Midbrain (tissue), 1 donor: ENCODE measurements at regions not wholly inside any gene's neighbourhood (a gene's known extent, or its start where the extent isn't known, plus 50 kb on each side); places are given as distances from the start of the nearest gene placed in this dataset.
"Not testable (repeated sequence)": the region's sequence is repeated elsewhere in the genome, so short reads cannot be mapped to it uniquely, and the experiment has no call there.

Experiments
- DNase-seq: peaks from one replicate; lab custom pipeline; 2025; lab: John Stamatoyannopoulos, UW

DNA sequence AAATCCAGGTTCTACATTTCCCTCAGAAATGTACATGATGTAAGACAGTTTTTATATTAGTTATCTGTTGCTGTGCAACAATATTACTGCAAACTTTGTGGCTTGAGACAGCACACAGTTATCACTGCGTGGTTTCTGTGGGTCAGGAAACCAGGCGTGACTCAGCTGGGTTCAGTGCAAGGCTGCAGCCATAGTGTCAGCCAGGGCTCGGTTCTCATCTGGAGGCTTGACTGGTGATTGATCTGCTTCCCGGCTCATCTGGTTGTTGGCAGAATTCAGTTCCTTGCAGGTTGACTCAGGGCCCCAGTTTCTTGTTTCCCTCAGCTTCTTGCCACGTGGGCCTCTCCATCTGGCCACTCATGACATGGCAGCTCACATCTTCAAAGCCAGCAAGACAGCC is 146.8 kb upstream of the ROPN1B start:
- not testable (repeated sequence) for DNase-seq

DNA sequence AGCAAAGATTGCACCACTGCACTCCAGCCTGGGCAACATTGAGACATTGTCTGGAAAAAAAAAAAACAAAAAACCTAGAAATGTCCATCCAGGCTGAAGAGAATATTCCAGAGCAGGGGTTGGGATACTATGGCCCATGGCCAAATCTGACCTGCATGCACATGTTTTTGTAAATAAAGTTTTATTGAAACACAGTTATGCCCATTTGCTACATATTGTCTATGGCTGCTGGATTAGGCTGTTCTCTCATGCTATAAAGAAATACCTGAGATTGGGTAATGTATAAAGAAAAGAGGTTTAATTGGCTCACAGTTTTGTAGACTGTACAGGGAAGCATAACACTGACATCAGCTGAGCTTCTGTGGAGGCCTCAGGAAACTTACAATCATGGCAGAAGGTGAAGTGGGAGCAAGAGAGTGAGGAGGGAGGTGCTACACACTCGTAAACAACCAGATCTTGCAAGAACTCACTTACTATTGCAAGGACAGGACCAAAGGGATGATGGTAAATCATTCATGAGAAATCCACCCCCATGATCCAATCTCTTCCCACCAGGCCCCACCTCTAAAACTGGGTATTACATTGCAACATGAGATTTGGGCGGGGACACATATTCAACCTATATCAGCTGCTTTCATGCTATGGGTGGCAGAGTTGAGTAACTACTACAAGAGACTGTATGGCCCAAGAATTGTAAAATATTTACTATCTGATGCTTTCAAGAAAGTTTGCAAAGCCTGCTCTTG is 137.8 kb upstream of the ROPN1B start:
- DNase-seq, result not testable (repeated sequence)

DNA sequence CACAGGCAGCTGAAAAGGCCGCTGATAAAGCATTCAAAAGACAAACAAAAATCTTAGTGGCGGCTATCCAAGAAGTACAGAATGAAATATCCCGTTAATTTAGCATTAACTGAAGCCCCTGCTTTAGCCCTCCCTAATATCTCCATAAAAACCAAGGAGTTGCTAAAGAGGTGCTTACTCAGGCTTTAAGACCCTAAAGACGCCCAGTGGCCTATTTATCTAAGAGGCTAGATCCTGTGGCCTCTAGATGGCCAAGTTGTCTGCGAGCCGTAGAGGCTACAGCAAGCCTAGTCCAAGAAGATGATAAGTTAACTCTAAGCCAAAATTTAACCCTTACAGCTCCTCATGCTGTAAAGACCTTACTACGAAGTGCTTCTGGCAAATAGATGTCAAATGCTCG is 133.4 kb upstream of the ROPN1B start:
- not testable (repeated sequence) for DNase-seq

DNA sequence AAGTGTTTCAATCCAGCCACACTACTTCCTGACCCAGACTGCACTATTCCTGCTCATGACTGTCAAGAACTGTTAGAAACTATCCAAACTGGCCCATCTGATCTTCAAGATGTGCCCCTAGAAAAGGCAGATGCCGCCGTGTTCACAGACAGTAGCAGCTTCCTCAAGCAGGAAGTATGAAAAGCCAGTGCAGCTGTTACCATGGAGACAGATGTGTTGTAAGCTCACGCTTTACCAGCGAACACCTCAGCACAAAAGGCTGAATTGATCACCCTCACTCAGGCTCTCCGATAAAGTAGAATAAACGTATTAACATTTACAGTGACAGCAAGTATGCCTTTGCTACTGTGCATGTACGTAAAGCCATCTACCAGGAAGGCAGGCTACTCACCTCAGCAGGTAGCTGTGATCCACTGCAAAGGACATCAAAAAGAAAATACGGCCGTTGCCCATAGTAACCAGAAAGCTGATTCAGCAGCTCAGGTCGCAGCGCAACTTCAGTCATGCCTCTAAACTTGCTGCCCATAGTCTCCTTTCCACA is 132.9 kb upstream of the ROPN1B start:
- not testable (repeated sequence) for DNase-seq

DNA sequence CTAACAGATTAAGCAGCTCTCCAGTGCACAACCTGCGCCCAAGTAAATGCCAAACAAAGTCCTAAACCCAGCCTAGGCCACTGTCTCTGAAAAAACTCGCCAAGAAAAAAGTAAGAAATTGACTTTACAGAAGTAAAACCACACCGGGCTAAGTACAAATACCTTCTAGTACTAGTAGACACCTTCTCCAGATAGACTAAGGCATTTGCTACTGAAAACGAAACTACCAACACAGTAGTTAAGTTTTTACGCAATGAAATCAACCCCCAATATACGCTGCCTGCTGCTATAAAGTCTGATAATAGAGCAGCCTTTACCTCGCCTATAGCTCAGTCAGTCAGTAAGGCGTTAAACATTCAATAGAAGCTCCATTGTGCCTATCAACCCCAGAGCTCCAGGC is 132.2 kb upstream of the ROPN1B start:
- DNase-seq, result not testable (repeated sequence)

DNA sequence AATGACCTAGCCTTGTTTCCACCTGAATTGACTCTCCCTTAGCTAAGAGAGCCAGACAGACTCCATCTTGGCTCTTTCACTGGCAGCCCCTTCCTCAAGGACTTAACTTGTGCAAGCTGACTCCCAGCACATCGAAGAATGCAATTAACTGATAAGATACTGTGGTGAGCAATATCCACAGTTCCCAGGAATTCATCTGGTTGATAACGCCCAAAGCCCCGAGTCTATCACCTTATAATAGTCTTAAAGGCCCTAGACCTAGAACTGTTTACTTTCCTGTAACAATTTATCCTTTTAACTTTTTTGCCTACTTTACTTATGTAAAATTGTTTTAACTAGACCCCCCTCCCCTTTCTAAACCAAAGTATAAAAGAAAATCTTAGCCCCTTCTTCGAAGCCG is 130.1 kb upstream of the ROPN1B start:
- DNase-seq, result not testable (repeated sequence)

DNA sequence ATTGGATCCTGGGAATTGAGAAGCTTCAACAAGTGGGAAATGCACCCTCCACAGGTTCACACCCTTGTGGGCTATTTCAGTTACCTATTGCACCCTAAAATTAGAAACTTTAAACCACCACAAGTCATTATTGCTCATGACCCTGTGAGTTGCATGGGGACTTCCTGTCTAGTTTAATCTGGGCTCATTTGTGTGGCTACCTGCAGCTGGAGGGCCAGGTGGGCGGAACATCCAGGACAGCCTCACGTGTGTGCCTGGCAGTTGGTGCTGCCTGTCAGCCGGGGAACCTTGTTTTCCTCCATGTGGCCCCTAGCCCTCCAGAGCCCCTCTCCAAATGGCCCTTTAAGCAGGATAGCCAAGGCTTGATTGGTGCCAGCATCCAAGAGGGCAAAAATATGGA is 128.5 kb upstream of the ROPN1B start:
- DNase-seq, result not testable (repeated sequence)

DNA sequence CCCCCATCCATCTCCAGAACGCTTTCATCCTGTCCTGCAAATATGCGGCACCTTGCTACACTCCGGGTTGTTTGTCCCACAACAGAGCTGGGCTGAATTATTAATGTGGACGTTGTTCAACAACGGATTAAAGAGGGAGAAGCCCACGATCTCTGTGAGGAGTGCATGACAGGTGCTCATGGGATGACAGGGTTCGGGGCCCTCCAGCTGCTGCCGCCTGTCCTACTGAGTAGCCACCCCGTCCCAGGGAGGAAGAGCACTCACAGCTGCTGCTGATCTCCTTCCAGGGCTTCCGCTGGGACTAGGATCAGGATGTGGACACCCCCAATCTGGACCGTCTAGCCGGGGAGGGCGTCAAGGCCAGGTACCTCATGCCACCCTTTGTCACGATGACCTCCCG is 121.0 kb upstream of the ROPN1B start:
- DNase-seq, result not testable (repeated sequence)

DNA sequence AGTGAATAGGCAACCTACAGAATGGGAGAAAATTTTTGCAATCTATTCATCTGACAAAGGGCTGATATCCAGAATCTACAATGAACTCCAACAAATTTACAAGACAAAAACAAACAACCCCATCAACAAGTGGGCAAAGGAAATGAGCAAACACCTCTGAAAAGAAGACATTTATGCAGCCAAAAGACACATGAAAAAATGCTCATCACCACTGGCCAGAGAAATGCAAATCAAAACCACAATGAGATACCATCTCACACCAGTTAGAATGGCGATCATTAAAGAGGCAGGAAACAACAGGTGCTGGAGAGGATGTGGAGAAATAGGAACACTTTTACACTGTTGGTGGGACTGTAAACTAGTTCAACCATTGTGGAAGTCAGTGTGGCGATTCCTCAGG is 114.0 kb upstream of the ROPN1B start:
- not testable (repeated sequence) for DNase-seq

DNA sequence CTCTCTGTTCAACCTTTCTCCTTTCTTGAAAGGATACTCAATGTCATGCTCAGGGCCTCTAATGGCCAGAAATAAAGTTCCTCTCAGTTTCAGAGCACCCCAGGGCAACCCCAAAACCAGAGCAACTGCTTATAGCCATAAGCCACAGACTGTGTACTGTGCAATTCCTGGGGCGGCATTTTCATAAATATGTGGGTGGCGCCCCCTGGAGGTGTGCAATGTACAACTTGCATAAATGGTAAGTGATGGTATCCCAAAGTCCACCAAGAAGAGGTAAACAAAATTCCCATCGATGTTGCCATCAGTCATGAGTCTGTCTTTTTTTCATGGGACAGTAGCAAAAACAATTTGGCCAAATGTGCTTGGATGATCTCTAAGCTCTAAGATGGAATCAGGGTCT is 108.4 kb upstream of the ROPN1B start:
- not testable (repeated sequence) for DNase-seq

DNA sequence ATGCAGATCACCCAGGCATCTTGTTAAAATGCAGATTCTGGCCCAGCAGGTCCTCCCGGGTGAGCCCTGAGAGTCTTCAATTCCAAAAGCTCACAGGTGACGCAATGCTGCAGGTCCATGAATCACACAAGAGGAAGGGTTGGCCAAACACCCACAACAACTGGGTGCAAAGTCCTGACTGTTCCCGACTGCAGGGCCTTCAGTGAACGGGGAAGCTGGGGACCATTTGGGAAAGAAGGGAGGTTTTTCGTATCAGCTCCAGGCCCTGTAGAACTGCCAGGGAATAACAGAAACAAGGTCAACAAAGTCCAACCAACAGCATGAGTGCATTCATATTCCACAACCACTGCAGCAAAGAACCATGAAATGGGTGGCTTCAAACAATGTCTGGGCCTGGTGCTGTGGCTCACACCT is 106.1 kb upstream of the ROPN1B start:
- DNase-seq, result not testable (repeated sequence)

DNA sequence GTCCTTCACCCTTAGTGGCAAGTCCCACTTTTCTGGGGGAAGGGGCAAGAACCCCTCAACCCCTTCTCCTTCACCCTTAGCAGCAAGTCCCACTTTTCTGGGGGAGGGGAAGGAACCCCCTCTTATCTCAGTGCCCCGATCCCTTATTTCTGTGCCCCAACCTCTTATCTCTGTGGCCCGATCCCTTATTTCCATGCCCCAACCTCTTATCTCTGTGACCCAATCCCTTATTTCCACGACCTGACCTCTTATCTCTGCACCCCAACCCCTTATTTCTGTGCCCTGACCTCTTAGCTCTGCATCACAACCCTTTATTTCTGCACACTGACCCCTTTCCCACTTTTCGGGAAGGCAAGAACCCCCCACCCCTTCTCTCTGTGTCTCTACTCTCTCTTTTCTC is 104.4 kb upstream of the ROPN1B start:
- DNase-seq, result not testable (repeated sequence)

DNA sequence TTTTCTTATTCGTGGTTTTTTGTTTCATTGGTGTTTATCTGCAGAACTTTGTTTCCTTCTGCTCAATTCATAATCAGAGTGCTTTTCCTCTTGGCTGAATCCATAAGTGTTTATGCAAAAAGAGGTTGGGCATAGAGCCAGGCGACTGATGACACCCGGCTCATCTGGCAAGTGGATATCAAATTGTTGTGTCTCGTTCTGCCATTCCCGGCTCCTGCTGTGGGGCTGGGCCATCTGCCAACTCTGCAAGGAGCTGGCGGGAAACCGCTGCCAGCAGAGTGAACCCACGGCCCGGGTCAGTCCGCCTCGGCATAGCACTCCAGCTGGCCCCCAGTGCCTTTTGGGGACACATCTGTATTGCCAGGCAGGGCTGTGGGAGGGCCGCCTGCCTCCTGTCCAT is 83.0 kb upstream of the ROPN1B start:
- peak; percentile 35 for DNase-seq

DNA sequence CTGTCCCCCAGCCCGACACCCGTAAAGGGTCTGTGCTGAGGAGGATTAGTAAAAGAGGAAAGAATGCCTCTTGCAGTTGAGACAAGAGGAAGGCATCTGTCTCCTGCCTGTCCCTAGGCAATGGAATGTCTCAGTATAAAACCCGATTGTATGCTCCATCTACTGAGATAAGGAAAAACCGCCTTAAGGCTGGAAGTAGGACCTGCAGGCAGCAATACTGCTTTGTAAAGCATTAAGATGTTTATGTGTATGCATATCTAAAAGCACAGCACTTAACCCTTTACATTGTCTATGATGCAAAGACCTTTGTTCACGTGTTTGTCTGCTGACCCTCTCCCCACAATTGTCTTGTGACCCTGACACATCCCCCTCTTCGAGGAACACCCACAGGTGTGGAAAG is 69.8 kb upstream of the ROPN1B start:
- DNase-seq, result not testable (repeated sequence)

DNA sequence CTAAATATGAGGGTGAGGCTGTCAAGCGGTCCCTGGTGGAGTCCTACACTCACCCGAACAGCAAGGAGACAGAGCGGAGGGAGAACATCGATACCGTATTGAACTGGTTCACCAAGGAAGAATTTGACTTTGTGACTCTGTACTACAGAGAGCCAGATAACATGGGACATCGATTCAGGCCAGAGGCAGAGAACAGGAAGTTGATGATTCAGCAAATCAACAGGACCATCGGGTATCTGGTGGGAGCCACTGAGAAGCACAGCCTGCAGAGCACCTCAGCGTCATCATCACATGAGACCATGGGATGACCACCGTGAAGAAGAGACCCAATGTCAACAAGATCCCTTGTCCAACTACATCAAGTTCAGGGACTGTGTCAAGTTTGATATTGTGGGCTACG is 67.5 kb upstream of the ROPN1B start:
- DNase-seq, result not testable (repeated sequence)

DNA sequence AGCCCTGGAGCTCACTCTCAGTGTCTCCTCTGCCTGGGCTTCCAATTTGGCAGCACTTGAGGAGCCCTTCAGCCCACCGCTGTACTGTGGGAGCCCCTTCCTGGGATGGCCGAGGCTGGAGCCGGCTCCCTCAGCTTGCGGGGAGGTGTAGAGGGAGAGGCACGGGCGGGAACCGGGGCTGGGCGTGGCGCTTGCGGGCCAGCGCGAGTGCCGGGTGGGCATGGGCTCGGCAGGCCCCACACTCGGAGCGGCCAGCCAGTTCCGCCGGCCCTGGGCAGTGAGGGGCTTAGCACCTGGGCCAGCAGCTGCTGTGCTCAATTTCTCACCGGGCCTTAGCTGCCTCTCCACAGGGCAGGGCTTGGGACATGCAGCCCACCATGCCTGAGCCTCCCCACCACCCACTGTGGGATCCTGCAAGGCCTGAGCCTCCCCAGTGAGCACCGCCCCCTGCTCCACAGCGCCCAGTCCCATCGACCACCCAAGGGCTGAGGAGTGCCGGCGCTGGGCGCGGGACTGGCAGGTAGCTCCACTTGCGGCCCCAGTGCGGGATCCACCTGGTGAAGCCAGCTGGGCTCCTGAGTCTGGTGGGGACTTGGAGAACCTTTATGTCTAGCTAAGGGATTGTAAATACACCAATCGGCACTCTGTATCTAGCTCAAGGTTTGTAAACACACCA is 65.1 kb upstream of the ROPN1B start:
- not testable (repeated sequence) for DNase-seq

DNA sequence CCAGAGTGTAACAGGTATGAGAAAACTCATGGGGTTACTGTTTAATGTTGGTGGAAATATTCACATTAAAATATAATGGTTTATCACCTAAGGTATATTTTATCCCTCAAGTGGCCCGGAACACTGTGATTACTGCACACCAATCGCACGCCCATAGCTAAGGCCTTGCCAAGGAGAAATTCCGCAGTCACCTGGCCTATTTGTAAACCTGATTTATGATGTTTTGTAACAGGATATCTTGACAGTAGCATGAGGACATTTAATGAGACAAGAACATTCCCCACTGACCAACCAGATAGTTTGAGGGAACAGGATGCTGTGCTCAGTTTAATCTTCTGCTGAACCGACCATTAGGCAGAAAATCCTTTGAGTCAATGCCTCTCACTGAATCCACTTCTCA is 61.7 kb upstream of the ROPN1B start:
- DNase-seq, result not testable (repeated sequence)

DNA sequence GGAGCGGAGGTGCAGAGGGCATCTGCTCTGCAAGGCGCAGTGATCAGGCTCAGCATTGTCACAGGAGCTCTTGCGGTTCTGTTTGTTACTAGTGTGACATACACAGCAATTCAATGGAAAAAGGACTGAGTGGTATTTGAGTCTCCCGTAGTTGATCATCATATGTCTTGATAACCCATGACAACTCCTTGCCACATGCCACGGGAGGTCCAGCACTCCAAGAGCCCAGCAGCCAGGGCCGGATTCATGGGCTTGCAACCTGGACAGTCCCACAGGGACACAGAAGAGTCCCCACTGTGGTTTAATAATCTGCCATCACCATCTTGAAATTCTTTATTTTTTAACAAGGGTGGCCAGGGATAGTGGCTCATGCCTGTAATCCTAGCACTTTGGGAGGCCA is 58.1 kb upstream of the ROPN1B start:
- DNase-seq, result not testable (repeated sequence)

DNA sequence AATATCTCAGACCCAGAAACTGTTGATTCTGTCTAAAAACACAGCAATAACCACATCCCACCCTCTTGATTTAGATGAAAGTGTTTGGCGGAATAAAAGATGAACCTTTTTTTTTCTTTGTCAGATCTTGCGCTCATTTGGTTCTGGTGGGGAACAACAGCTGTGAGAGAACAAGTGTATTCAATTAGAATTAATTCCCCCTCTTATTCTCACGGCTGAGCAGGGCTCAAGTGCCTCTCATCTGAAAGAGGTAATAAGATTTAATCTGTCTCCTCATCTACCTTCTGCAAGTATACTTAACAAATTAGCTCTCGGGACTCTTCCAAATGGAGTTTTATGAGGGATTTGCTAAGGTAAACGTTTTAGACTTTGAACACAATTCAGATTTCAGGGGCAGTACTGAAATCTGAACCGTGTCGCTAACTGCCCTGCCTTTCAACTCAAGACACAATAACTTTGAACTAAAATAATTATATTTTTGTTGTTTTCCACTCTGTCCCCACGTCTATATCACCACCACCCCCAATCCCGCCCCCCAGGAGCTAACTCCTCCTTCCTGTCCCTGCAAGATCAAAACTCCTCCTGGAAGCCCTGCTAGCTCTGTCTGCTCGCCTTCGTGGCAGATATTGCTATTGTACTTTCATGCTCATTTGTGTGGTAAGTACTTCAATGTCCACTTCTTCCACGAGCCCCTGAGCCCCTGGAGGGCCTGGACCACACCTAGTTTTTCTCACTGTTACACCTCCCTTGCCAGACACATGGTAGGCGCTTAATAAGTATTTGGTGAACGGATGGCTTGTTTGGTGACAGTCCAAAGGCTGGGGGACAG is 54.2 kb upstream of the ROPN1B start:
- peak; percentile 5 for DNase-seq

DNA sequence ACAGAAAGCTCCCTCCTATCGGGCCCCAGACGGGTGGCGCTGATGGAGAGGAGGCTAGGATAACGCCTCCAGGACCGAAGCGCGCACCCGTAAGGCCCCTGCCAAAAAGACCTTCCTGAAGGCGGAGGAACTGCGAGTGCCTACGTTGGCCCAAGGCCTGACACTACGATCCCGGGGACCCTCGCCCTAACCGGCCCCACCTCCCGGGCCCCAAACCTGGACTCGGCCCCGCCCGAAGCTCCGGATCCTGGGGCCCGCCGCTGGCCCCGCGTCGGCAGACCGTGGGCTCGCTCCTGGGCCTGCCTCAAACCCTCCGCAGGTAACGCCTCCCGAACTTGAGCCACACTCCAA is 53.6 kb upstream of the ROPN1B start:
- not testable (repeated sequence) for DNase-seq

DNA sequence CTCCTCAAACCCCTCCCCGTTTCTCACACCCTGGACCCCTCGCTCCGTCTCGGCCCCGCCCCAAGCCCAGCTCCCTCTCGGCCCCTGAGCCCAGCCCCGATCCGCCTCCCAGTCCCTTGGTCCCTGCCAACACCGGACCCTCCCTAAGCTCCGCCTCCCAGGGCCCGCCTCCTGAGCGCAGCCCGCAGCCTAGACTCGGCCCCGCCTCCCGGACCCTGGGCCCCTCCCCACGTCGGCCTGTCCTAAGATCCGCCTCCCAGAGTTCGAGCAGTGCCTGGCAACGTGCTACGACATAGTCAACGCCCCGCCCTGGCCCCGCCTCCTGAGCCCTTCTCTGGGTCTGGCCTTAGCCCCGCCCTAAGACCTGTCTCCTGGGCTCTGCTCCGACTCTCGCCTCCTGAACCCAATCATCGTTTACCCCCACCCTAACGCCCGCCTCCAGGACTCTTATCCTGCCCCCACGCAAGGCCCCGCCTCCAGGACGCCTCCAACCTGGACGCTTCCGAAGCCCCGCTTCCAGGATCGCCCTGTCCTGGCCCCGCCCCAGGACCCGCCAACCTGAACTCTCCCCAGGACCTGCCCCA is 53.1 kb upstream of the ROPN1B start:
- DNase-seq, result peak; percentile 98

DNA sequence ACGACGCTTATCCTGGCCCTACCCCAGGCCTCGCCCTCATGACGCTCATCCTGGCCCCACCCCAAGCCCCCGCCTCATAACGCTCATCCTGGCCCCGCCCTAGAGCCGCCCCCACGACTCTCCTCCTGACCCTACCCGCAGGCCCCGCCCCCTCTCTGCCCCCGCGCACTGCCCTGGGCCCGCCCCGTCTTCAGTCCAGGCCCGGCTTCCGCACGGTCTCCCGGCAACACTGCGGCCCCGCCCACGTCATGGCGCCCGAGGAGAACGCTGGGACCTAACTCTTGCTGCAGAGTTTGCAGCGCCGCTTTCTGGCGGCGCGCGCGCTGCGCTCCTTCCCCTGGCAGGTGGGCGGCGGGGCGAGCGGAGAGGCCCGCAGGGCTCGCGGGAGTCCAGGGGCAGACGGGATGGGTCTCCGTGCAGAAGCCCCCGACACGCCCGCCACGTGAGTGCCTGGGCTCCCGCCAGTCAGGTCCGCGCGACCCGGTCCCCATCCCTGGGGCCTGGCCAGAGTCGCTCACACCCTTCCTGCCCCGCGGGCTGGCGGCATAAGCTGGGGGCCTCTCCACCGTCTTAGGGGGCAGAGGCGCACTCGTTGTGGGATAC is 52.5 kb upstream of the ROPN1B start:
- peak; percentile 96 for DNase-seq
